ENCODE measurements at regions not wholly inside any gene's neighbourhood (a gene's known extent, or its start where the extent isn't known, plus 50 kb on each side); places are given as distances from the start of the nearest gene placed in this dataset.

DNA sequence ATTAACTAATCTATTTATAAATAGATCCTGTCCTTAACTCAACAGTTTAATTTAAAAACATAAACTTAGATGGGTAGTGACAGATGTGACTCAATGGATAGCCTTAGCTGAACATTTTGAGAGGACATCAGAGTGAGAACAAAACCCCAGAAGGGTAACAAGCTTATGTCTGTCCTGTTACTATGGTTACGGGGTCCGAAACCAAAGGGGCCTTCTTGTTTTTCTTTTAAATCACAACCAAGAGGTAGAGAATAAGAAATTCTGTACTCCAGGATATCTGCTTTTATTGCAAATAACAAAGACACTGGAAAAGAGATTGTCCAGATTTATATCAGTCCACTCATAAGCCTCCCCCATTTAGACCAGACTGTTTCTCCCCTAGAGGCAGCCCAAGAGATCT lies 612.1 kb downstream of the MTRR start:
- TF ChIP-seq POLR2A (IDR thresholded peaks at IDR 0.05): no peak
- TF ChIP-seq, protein P1, sequence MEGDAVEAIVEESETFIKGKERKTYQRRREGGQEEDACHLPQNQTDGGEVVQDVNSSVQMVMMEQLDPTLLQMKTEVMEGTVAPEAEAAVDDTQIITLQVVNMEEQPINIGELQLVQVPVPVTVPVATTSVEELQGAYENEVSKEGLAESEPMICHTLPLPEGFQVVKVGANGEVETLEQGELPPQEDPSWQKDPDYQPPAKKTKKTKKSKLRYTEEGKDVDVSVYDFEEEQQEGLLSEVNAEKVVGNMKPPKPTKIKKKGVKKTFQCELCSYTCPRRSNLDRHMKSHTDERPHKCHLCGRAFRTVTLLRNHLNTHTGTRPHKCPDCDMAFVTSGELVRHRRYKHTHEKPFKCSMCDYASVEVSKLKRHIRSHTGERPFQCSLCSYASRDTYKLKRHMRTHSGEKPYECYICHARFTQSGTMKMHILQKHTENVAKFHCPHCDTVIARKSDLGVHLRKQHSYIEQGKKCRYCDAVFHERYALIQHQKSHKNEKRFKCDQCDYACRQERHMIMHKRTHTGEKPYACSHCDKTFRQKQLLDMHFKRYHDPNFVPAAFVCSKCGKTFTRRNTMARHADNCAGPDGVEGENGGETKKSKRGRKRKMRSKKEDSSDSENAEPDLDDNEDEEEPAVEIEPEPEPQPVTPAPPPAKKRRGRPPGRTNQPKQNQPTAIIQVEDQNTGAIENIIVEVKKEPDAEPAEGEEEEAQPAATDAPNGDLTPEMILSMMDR (IDR thresholded peaks at IDR 0.05): no peak

All from heart left ventricle (tissue), 13 donors.